ENCODE measurements at regions not wholly inside any gene's neighbourhood (a gene's known extent, or its start where the extent isn't known, plus 50 kb on each side); places are given as distances from the start of the nearest gene placed in this dataset.

GRCh38 chr17:51371732-51372151 is 111.4 kb downstream of the UTP18 start:
- peaks cover 0 to 12% (median 9%) of the 10 kb centered on the region in 3 donors for H3K4me1 Mint-ChIP-seq
- H3K27ac Mint-ChIP-seq: peak overlapping the region in 2 of 6 donors; percentile 66 to 84
- H3K9me3 Mint-ChIP-seq: peaks cover 0 to 27% (median 8%) of the 10 kb centered on the region in 7 donors
- peak overlapping the region in 1 of 8 donors; percentile 13 for H3K4me3 Mint-ChIP-seq
- no peaks in the 10 kb centered on the region for H3K36me3 Mint-ChIP-seq
- H3K27me3 Mint-ChIP-seq: peaks cover 12 to 41% (median 15%) of the 10 kb centered on the region in 3 donors
- no peak for ATAC-seq (ENCODE audit: low read depth in 2 of 2)
- no peak for DNase-seq

- peak; percentile 57 to 76 for ATAC-seq (ENCODE audit: low read depth in 2 of 2)
- peak overlapping the region in 5 of 8 donors; percentile 22 to 60 (median 45) for H3K4me3 Mint-ChIP-seq
- peaks cover 0 to 24% (median 8%) of the 10 kb centered on the region in 7 donors for H3K9me3 Mint-ChIP-seq
- peaks cover 12 to 42% (median 17%) of the 10 kb centered on the region in 3 donors for H3K27me3 Mint-ChIP-seq
- peaks cover 0 to 12% (median 9%) of the 10 kb centered on the region in 3 donors for H3K4me1 Mint-ChIP-seq
- no peaks in the 10 kb centered on the region for H3K36me3 Mint-ChIP-seq
- peak; percentile 31 for DNase-seq
- H3K27ac Mint-ChIP-seq: peak overlapping the region in 3 of 6 donors; percentile 26 to 84 (median 66)
Observed at GRCh38 chr17:51372345-51373004, 112.1 kb downstream of the UTP18 start.

- H3K4me3 Mint-ChIP-seq: peak overlapping the region in 1 of 8 donors; percentile 18
- DNase-seq: no peak
- H3K36me3 Mint-ChIP-seq: no peaks in the 10 kb centered on the region
- H3K4me1 Mint-ChIP-seq: peaks cover 0 to 12% (median 9%) of the 10 kb centered on the region in 3 donors
- no peak overlapping the region for H3K27ac Mint-ChIP-seq
- peaks cover 12 to 35% (median 24%) of the 10 kb centered on the region in 3 donors for H3K27me3 Mint-ChIP-seq
- ATAC-seq (ENCODE audit: low read depth in 2 of 2): no peak
- H3K9me3 Mint-ChIP-seq: peaks cover 0 to 17% (median 4%) of the 10 kb centered on the region in 7 donors
Observed at GRCh38 chr17:51373489-51374152, 113.3 kb downstream of the UTP18 start.

GRCh38 chr17:51374209-51374608 is 113.9 kb downstream of the UTP18 start:
- ATAC-seq (ENCODE audit: low read depth in 2 of 2): no peak
- no peak overlapping the region for H3K27ac Mint-ChIP-seq
- peaks cover 0 to 12% (median 9%) of the 10 kb centered on the region in 3 donors for H3K4me1 Mint-ChIP-seq

GRCh38 chr17:51375771-51376170 is 115.4 kb downstream of the UTP18 start:
- Mint-ChIP-seq H3K27me3 (peaks cover 16 to 34% (median 24%) of the 10 kb centered on the region in 3 donors), H3K9me3 (peaks cover 0 to 17% (median 4%) of the 10 kb centered on the region in 7 donors), H3K4me3 (no peak overlapping the region), H3K36me3 (no peaks in the 10 kb centered on the region), H3K27ac (no peak overlapping the region), H3K4me1 (peaks cover 0 to 12% (median 9%) of the 10 kb centered on the region in 3 donors)
- DNase-seq: no peak
- no peak for ATAC-seq (ENCODE audit: low read depth in 2 of 2)

More at GRCh38 chr17:51374209-51374608, 113.9 kb downstream of the UTP18 start:
- Mint-ChIP-seq H3K36me3 (no peaks in the 10 kb centered on the region), H3K27me3 (peaks cover 12 to 35% (median 24%) of the 10 kb centered on the region in 3 donors), H3K9me3 (peaks cover 0 to 17% (median 4%) of the 10 kb centered on the region in 7 donors), H3K4me3 (no peak overlapping the region)
- no peak for DNase-seq

- Mint-ChIP-seq H3K27ac (no peak overlapping the region), H3K4me3 (no peak overlapping the region), H3K27me3 (peaks cover 20 to 30% (median 26%) of the 10 kb centered on the region in 3 donors), H3K36me3 (no peaks in the 10 kb centered on the region), H3K4me1 (peaks cover 0 to 10% (median 9%) of the 10 kb centered on the region in 3 donors), H3K9me3 (peaks cover 0 to 12% (median 3%) of the 10 kb centered on the region in 7 donors)
- ATAC-seq (ENCODE audit: low read depth in 2 of 2): no peak
- no peak for DNase-seq
Observed at GRCh38 chr17:51376739-51377138, 116.4 kb downstream of the UTP18 start.

GRCh38 chr17:51381262-51381661 is 120.9 kb downstream of the UTP18 start:
- Mint-ChIP-seq H3K4me3 (no peak overlapping the region), H3K27me3 (peaks cover 11 to 21% (median 12%) of the 10 kb centered on the region in 3 donors), H3K36me3 (no peaks in the 10 kb centered on the region), H3K9me3 (no peaks in the 10 kb centered on the region), H3K4me1 (no peaks in the 10 kb centered on the region), H3K27ac (no peak overlapping the region)
- no peak for ATAC-seq (ENCODE audit: low read depth in 2 of 2)
- DNase-seq: no peak

- DNase-seq (no peak), ATAC-seq (ENCODE audit: low read depth in 2 of 2) (no peak)
- H3K4me3 Mint-ChIP-seq: no peak overlapping the region
- H3K9me3 Mint-ChIP-seq: no peaks in the 10 kb centered on the region
- peaks cover 26 to 37% (median 37%) of the 10 kb centered on the region in 3 donors for H3K27me3 Mint-ChIP-seq
- no peaks in the 10 kb centered on the region for H3K4me1 Mint-ChIP-seq
- no peak overlapping the region for H3K27ac Mint-ChIP-seq
- H3K36me3 Mint-ChIP-seq: no peaks in the 10 kb centered on the region
Observed at GRCh38 chr17:51385208-51385607, 124.9 kb downstream of the UTP18 start.

GRCh38 chr17:51387582-51387981 is 127.2 kb downstream of the UTP18 start:
- H3K27ac Mint-ChIP-seq: peak overlapping the region in 1 of 6 donors; percentile 1
- no peaks in the 10 kb centered on the region for H3K36me3 Mint-ChIP-seq
- H3K9me3 Mint-ChIP-seq: no peaks in the 10 kb centered on the region
- H3K4me1 Mint-ChIP-seq: no peaks in the 10 kb centered on the region
- no peak for DNase-seq
- ATAC-seq (ENCODE audit: low read depth in 2 of 2): no peak
- H3K4me3 Mint-ChIP-seq: no peak overlapping the region
- peaks cover 39 to 44% (median 42%) of the 10 kb centered on the region in 3 donors for H3K27me3 Mint-ChIP-seq

- DNase-seq: no peak
- H3K36me3 Mint-ChIP-seq: no peaks in the 10 kb centered on the region
- ATAC-seq (ENCODE audit: low read depth in 2 of 2): no peak
- H3K27ac Mint-ChIP-seq: no peak overlapping the region
- H3K4me1 Mint-ChIP-seq: no peaks in the 10 kb centered on the region
- H3K27me3 Mint-ChIP-seq: peaks cover 41 to 44% (median 42%) of the 10 kb centered on the region in 3 donors
- no peaks in the 10 kb centered on the region for H3K9me3 Mint-ChIP-seq
- no peak overlapping the region for H3K4me3 Mint-ChIP-seq
Observed at GRCh38 chr17:51387986-51388385, 127.6 kb downstream of the UTP18 start.

- H3K27ac Mint-ChIP-seq: no peak overlapping the region
- H3K36me3 Mint-ChIP-seq: no peaks in the 10 kb centered on the region
- H3K27me3 Mint-ChIP-seq: peaks cover 41 to 56% (median 42%) of the 10 kb centered on the region in 3 donors
- no peak for DNase-seq
- H3K4me1 Mint-ChIP-seq: no peaks in the 10 kb centered on the region
- H3K9me3 Mint-ChIP-seq: no peaks in the 10 kb centered on the region
- H3K4me3 Mint-ChIP-seq: no peak overlapping the region
- no peak for ATAC-seq (ENCODE audit: low read depth in 2 of 2)
Observed at GRCh38 chr17:51389875-51390274, 129.5 kb downstream of the UTP18 start.

GRCh38 chr17:51391982-51392654 is 131.8 kb downstream of the UTP18 start:
- no peaks in the 10 kb centered on the region for H3K4me1 Mint-ChIP-seq
- H3K36me3 Mint-ChIP-seq: no peaks in the 10 kb centered on the region
- H3K27me3 Mint-ChIP-seq: peaks cover 34 to 49% (median 37%) of the 10 kb centered on the region in 3 donors
- H3K4me3 Mint-ChIP-seq: no peak overlapping the region
- H3K27ac Mint-ChIP-seq: no peak overlapping the region
- DNase-seq (no peak), ATAC-seq (ENCODE audit: low read depth in 2 of 2) (no peak)
- H3K9me3 Mint-ChIP-seq: no peaks in the 10 kb centered on the region

GRCh38 chr17:51395621-51396020 is 135.3 kb downstream of the UTP18 start:
- peaks cover 14 to 27% (median 15%) of the 10 kb centered on the region in 3 donors for H3K27me3 Mint-ChIP-seq
- ATAC-seq (ENCODE audit: low read depth in 2 of 2) (no peak), DNase-seq (no peak)
- no peaks in the 10 kb centered on the region for H3K36me3 Mint-ChIP-seq
- no peaks in the 10 kb centered on the region for H3K4me1 Mint-ChIP-seq
- peaks cover 0 to 1% (median 0%) of the 10 kb centered on the region in 7 donors for H3K9me3 Mint-ChIP-seq
- no peak overlapping the region for H3K27ac Mint-ChIP-seq
- no peak overlapping the region for H3K4me3 Mint-ChIP-seq
